Skin epidermis (tissue), 12 donors: ENCODE measurements at regions not wholly inside any gene's neighbourhood (a gene's known extent, or its start where the extent isn't known, plus 50 kb on each side); places are given as distances from the start of the nearest gene placed in this dataset.

ENCODE experiments used
- H3K27ac ChIP-seq, 21 experiments: fragments of 200-600 bp; sonication (generic) in 11 of 21; one replicate each; pipeline ENCODE4 v1.5.0; 2020; ENCODE audit warnings: mild to moderate bottlenecking in 3 of 21, inconsistent platforms in 2 of 21, moderate library complexity in 2 of 21
- H3K4me3 ChIP-seq, 7 experiments: fragments of 200-600 bp; sonication (generic) in 2 of 7; one replicate each; pipeline ENCODE4 v1.5.0; 2020; ENCODE audit warnings: inconsistent platforms in 2 of 7, mild to moderate bottlenecking in 2 of 7, moderate library complexity in 1 of 7

DNA sequence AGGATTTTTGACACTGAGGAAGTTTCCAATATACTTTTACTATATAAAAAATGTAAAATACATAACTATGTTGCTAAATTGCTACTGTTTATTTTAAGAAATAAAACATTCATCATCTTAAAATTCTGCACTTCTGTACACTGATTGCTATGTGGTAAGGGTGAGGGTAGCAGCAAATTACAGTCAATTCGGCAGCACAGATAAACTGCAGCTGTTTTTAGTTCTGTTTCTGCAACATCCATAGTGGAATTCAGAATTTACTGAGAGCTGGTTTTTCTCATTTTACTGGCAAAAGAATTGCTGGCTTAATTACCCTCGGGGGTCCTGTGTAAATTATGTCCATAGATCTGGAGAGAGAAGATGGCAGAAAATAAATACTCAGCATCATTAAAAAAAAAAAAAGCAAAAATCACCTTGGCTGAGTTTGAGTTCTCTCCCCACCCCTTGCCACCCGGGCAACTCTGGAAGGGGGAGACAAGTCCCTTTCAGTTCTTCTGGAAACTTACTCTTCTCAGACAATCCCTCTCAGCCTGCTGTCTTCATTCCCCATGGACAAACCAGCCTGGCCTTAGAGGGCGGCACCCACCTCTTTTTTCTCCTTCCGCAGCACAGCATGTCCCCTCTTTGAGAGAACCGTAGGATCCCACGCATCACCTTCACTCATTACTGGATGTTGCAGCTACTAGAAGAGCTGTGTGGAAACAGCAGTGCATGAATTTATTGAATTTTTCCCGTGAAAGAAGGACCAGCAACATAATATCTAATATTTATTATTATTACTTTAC lies 501.1 kb upstream of the CELF2 start:
- Histone ChIP-seq H3K4me3 (no peak overlapping the region), H3K27ac (no peak overlapping the region)

DNA sequence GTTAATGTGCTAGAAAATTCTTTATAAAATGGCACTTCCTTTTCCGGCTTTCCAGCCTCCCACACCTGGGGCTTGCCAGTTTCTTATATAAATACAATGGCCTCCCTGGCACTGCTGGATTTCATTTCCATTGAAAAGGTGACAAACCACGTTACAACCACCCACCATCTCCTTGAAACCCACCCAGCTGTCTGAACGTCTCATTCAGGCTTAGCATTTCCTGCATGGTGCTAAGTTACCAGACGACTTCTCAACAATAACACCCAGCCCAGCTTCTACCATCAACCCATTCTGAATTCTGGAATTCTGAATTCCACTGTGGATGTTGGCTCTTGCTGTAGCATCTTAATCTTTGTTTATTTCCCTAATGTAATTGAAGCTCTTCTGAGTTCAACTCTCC lies 499.8 kb upstream of the CELF2 start:
- no peak overlapping the region for H3K27ac ChIP-seq
- no peak overlapping the region for H3K4me3 ChIP-seq

DNA sequence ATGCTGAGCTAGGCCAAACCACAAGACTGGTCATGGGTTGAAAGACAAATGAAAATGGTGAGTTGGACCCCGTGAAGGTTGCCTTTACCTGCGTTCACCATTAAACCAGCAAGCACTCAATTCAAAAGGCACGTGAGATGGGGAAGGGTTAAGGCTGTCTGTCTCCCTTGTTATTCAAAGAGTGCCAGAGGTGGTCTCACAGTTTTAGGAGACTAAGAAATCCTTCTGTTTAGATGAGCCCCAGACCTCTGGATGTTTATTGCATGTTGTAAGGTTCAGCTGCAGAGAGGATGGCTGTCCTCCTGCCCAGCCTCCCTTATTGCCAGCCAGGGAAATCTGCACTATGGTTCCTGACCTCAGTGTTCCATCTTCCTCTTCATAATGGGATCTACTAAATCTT lies 498.0 kb upstream of the CELF2 start:
- H3K27ac ChIP-seq, result no peak overlapping the region

DNA sequence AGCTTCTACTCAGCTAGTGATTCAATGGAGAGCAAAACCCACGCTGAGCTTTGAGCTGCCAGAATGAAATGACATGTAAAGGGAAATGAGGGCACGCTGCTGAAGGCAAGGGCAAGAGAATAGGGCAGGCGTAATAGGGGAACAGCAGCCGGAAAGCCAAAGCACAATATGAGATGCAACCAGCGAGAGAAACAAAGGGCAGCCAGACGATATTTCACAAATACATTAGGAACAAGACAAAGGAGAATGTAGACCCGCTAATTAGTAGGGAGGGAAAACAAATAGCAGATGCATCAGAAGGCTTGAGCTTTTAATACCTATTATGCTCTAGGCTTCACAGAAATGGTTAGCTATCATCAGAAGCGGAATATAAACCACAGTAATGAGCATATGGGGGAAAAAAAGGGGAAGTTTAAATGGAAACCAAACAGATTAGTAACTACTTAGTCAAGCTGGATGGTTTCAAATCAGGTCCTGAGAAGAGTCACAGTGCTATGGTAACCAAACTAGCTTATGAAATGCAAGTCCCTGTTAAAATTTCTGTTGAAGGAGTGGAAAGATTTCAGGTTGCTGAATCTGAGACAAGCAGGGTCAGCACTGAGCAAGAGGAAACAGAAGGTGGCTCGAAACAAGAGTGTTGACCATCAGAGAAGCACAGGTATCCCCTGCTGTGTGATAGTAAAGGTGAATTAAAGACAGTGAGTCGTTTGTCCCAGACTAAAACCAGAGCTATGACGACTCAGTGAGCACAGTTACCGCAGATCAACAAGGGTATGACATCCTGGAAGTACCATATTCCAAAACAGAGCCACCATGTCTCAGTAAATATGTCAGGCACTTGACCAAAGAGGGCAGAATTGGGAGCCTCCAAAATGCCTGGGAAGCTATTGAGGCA lies 496.9 kb upstream of the CELF2 start:
- Histone ChIP-seq H3K27ac (no peak overlapping the region), H3K4me3 (no peak overlapping the region)

More for the DNA sequence above, 498.0 kb upstream of the CELF2 start:
- no peak overlapping the region for H3K4me3 ChIP-seq

- Histone ChIP-seq H3K4me3 (no peak overlapping the region), H3K27ac (no peak overlapping the region)
Measured at GRCh38 chr10:10526846-10527245, 490.8 kb upstream of the CELF2 start.

GRCh38 chr10:10527861-10528562 lies 489.7 kb upstream of the CELF2 start:
- Histone ChIP-seq H3K27ac (no peak overlapping the region), H3K4me3 (no peak overlapping the region)

DNA sequence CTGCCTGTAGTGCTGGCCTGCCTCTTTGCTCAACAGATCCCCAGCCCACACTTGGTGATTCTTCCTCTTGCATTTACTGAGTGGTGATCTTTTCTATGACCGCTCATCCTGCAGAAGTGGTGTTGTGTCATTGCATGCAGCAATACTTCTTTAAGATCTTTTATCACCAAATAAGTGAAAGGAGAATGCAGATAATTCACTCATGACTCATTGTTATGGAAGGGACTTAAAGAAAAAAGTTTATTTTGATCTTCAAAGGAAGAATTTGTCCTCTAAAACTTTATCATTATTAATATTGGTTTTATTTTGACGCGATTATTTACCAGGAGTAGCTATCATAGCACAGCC lies 489.1 kb upstream of the CELF2 start:
- Histone ChIP-seq H3K27ac (no peak overlapping the region), H3K4me3 (no peak overlapping the region)

- Histone ChIP-seq H3K27ac (no peak overlapping the region), H3K4me3 (no peak overlapping the region)
Measured at GRCh38 chr10:10530313-10530712, 487.4 kb upstream of the CELF2 start.

DNA sequence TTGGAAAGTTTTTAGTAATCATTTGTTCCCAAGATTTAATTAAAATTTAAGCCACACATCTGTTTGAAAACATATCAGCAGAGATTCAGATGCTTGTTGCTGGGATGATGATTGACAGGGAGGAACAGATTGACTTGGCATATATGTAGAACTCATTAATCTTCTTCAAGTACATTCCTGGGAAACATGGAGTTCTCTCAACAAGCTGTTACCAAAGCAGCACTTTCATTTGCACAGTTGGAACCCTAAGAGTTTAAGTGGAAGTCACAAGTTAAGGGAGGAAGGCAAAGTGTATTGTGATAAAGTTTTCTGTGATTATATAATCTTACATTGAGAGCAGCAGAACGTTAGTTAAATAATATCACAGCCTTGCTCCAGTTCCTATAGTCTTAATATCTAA lies 485.4 kb upstream of the CELF2 start:
- H3K27ac ChIP-seq, result no peak overlapping the region
- no peak overlapping the region for H3K4me3 ChIP-seq

DNA sequence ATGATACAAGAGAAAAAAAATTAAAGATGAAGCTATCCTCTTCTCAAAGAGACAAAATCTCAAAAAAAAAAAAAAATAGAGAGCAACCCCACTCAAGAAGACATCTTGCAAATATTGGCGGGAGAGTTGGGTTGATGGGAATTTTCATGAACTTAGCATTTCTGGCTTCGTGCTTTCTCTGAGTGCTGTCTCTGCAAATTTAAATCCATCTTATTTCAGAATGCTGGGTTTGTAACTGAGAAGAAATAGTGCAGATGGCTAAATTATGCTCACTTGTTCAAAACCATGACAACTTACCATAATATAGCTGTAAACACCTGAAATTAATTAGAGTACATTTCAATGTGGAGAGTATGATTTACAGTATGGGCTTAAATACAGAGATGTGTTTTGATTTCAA lies 484.8 kb upstream of the CELF2 start:
- Histone ChIP-seq H3K27ac (no peak overlapping the region), H3K4me3 (no peak overlapping the region)

- Histone ChIP-seq H3K27ac (no peak overlapping the region), H3K4me3 (no peak overlapping the region)
Measured at GRCh38 chr10:10533437-10533836, 484.2 kb upstream of the CELF2 start.

DNA sequence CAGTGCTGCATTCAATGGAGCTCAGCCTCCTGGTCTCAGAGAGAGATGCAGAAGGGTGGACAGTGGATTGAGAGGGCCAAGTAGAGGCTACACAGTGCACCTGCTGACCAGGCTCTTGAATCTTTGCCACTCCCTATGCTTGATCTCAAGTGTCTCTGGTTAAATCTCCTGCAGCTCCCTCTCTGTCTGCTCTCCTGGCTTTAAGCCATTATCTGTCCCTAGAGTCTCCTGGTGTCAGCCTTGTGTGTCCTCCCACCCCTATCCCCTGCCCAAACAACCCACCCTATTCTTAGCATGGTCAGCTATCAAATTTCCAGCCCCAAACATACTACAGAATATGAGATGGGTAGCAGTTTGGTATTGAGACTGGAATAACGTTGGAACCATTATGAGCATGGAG lies 479.3 kb upstream of the CELF2 start:
- H3K4me3 ChIP-seq, result no peak overlapping the region

GRCh38 chr10:10540398-10540797 lies 477.3 kb upstream of the CELF2 start:
- Histone ChIP-seq H3K4me3 (no peak overlapping the region), H3K27ac (no peak overlapping the region)

More for the DNA sequence above, 479.3 kb upstream of the CELF2 start:
- H3K27ac ChIP-seq, result no peak overlapping the region

GRCh38 chr10:10542477-10542876 lies 475.2 kb upstream of the CELF2 start:
- Histone ChIP-seq H3K4me3 (no peak overlapping the region), H3K27ac (no peak overlapping the region)

DNA sequence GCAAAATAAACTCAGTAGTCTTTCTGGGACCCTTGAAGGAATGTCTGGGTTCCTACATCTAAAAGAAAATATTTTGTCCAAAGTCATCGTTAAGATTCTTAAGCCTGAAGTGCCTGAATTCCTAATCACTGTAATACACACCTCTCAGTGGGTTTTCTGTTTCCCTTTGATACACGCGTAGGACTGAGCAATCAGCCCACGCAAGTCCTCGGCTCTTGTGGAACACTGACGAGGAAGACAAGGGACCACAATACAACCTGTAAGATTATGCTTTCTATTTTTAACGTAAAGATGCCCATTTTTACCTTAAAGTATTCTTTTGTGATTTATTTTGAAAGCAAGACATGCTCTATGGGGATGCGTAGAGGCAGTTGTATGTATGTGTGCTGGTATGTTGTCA lies 472.8 kb upstream of the CELF2 start:
- H3K27ac ChIP-seq, result no peak overlapping the region
- no peak overlapping the region for H3K4me3 ChIP-seq

- H3K4me3 ChIP-seq, result no peak overlapping the region
Measured at GRCh38 chr10:10545771-10546170, 471.9 kb upstream of the CELF2 start.

DNA sequence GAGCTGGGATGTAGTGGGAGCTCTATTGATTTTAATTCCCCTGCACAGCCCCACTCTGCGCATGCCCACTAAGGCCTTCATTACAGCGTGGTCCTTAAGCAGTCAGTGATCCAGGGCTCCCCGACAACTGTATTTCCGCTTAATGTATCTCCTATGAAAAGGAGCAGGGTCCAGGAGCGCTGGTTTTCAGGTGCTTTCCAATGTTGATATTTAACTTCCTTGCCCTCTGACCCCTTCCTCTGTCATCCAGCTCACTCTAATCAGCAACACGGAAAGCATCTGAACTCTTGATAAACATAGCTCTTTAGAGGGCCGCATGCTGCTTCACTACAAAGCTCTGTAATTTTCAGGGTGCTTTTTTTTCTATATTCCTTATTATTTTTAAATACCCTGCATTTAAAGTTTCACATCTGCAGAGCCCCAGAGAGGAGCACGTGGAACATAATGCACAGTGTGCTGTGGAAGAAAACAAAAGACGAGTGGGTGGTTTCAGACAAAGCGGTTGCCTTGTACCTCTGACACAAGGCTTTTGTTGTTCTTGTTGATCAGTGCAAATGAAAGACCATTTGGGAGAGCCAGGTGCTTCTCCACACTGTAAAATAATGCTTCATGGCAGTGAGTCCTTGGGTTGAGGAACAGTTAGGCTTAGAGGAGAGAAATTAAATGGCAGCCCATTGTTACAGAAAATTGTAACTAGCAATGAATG lies 465.9 kb upstream of the CELF2 start:
- no peak overlapping the region for H3K4me3 ChIP-seq
- no peak overlapping the region for H3K27ac ChIP-seq

More at GRCh38 chr10:10545771-10546170, 471.9 kb upstream of the CELF2 start:
- H3K27ac ChIP-seq, result no peak overlapping the region

DNA sequence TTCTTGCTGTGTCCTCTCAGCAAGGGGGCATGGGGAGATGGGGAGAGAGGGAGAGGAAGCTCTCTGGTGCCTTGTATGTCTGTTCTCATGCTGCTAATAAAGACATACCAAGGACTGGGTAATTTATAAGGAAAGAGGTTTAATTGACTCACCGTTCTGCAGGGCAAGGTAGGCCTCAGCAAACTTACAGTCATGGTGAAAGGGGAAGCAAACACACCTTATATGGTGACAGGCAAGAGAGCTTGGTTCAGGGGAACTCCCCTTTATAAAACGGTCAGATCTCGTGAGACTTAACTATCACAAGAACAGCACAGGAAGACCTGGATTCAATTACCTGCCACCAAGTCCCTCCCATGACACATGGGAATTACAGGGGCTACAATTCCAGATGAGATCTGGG lies 464.7 kb upstream of the CELF2 start:
- no peak overlapping the region for H3K4me3 ChIP-seq
- H3K27ac ChIP-seq, result no peak overlapping the region

DNA sequence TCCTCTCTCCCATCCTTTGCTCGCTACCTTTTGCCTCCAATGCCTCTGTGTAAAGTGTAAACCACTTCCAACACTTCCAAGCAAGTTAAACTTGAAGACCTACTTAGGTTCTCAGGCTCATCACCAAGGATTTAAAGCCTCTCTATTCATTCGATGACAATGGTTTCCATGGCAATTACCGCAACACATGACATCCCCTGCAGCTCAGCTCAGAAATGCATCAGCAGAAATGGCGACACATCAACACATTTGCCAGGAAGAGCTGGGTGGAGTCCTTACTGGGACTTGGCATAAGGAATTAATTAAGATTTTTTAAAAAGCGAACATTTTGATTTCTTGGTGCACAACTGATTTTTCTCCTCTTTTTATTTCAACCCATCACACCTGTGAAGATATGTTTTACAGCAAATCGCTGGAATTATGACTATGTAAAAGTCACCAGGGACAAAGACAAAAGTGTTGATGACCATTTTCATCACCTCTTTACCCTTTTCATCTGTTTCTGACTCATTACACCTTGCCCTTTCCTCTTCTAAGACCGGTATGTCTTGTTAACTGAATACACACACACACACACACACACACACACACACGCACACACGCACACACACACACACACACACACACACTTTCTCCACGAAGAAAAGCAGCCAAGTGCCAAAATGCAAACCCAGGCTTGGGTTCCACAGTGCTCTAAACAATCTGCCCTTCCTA lies 453.4 kb upstream of the CELF2 start:
- Histone ChIP-seq H3K27ac (peak overlapping the region in 2 of 21 experiments; percentile 27 to 67), H3K4me3 (no peak overlapping the region)
